ENCODE measurements at regions not wholly inside any gene's neighbourhood (a gene's known extent, or its start where the extent isn't known, plus 50 kb on each side); places are given as distances from the start of the nearest gene placed in this dataset.

DNA sequence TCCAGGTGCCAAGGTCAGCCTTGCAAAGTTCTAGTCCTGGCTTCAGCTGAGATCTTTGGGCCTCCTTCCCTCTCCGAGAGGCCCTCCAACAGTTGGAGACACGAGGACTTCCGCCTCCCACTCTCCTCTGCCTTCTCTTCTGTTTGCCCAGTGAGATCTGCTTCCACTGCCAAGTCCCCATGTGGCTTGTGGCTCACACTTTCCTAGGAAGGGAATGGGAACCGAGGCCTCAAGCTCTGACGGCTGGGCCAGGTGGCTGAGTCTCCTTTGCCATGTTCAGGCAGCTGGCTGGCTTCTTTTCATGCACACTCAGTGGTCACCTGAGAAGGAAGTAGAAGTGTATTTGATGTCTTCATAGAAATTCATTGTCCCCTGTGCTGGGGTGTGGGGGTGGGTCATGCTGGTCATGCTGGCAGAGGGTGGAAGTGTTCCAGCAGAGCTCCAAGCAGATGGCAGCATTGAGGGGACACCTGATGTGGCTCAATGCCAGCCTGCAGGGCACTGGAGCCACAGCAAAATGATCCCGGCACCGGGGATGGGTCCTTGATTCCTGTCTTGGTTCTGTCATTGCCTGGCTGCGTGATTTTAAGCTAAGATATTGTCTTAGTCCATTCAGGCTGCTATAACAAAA is 130.4 kb downstream of the ADAMTS15 start:
- no peak for TF ChIP-seq POLR2A (IDR thresholded peaks at IDR 0.05)
- TF ChIP-seq, protein P1, sequence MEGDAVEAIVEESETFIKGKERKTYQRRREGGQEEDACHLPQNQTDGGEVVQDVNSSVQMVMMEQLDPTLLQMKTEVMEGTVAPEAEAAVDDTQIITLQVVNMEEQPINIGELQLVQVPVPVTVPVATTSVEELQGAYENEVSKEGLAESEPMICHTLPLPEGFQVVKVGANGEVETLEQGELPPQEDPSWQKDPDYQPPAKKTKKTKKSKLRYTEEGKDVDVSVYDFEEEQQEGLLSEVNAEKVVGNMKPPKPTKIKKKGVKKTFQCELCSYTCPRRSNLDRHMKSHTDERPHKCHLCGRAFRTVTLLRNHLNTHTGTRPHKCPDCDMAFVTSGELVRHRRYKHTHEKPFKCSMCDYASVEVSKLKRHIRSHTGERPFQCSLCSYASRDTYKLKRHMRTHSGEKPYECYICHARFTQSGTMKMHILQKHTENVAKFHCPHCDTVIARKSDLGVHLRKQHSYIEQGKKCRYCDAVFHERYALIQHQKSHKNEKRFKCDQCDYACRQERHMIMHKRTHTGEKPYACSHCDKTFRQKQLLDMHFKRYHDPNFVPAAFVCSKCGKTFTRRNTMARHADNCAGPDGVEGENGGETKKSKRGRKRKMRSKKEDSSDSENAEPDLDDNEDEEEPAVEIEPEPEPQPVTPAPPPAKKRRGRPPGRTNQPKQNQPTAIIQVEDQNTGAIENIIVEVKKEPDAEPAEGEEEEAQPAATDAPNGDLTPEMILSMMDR (IDR thresholded peaks at IDR 0.05 in 4 of 5, conservative IDR thresholded peaks at IDR 0.05 in 1 of 5): no peak

All from gastrocnemius medialis (tissue), 4 donors.